Left forelimb (tissue), 1 donor: ENCODE measurements at regions not wholly inside any gene's neighbourhood (a gene's known extent, or its start where the extent isn't known, plus 50 kb on each side); places are given as distances from the start of the nearest gene placed in this dataset.
"Not testable (repeated sequence)": the region's sequence is repeated elsewhere in the genome, so short reads cannot be mapped to it uniquely, and the experiment has no call there.

Experiments used
- DNase-seq: peaks from one replicate; pipeline ENCODE4 v3.0.0-alpha.2; 2018; ENCODE audit warnings: low spot score

- DNase-seq = not testable (repeated sequence)
These were observed 232.7 kb upstream of the PLGLB2 start for GRCh38 chr2:87515226-87515625.

GRCh38 chr2:87515875-87516274 is 232.0 kb upstream of the PLGLB2 start:
- DNase-seq = not testable (repeated sequence)

- DNase-seq = not testable (repeated sequence)
These were observed 231.4 kb upstream of the PLGLB2 start for GRCh38 chr2:87516369-87516967.

GRCh38 chr2:87517438-87517837 is 230.4 kb upstream of the PLGLB2 start:
- not testable (repeated sequence) for DNase-seq

- not testable (repeated sequence) for DNase-seq
These were observed 229.8 kb upstream of the PLGLB2 start for GRCh38 chr2:87518066-87518465.

GRCh38 chr2:87518547-87518946 is 229.3 kb upstream of the PLGLB2 start:
- DNase-seq = not testable (repeated sequence)

GRCh38 chr2:87519158-87520011 is 228.5 kb upstream of the PLGLB2 start:
- DNase-seq = not testable (repeated sequence)

- DNase-seq = not testable (repeated sequence)
These were observed 226.8 kb upstream of the PLGLB2 start for GRCh38 chr2:87521057-87521456.

- not testable (repeated sequence) for DNase-seq
These were observed 226.4 kb upstream of the PLGLB2 start for GRCh38 chr2:87521489-87521888.

GRCh38 chr2:87524619-87525188 is 223.2 kb upstream of the PLGLB2 start:
- not testable (repeated sequence) for DNase-seq

GRCh38 chr2:87525497-87525991 is 222.3 kb upstream of the PLGLB2 start:
- not testable (repeated sequence) for DNase-seq

- DNase-seq = not testable (repeated sequence)
These were observed 221.6 kb upstream of the PLGLB2 start for GRCh38 chr2:87526258-87526657.

- DNase-seq = not testable (repeated sequence)
These were observed 215.7 kb upstream of the PLGLB2 start for GRCh38 chr2:87531968-87532715.

- DNase-seq = not testable (repeated sequence)
These were observed 214.3 kb upstream of the PLGLB2 start for GRCh38 chr2:87533390-87534272.

GRCh38 chr2:87534273-87534889 is 213.5 kb upstream of the PLGLB2 start:
- DNase-seq = not testable (repeated sequence)

GRCh38 chr2:87536427-87536826 is 211.5 kb upstream of the PLGLB2 start:
- DNase-seq = not testable (repeated sequence)

- not testable (repeated sequence) for DNase-seq
These were observed 210.6 kb upstream of the PLGLB2 start for GRCh38 chr2:87537251-87537671.

GRCh38 chr2:87538268-87538667 is 209.6 kb upstream of the PLGLB2 start:
- DNase-seq = not testable (repeated sequence)

GRCh38 chr2:87539151-87539943 is 208.5 kb upstream of the PLGLB2 start:
- not testable (repeated sequence) for DNase-seq
